ENCODE measurements at regions not wholly inside any gene's neighbourhood (a gene's known extent, or its start where the extent isn't known, plus 50 kb on each side); places are given as distances from the start of the nearest gene placed in this dataset.

DNA sequence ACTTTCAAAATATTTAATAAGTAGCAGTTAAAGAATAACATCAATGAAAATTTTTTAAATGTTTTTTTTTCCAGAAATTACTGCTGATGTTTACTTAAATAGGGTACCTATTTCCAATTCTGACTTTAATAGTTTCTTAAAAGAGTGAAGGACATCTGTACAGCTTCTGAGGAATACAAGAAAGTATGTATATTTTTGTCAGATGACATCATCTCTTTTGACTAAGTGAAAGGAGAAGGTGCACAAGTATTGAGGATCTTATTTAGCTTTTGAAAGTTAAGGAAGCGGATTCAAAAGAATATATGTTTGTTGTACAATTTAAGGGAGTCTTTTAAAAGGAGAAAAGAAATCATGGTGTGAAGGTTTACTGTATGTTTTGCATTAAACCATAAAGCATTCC is 90.0 kb upstream of the SLC35B3 start:
- TF ChIP-seq POLR2AphosphoS5 (IDR thresholded peaks at IDR 0.05; ENCODE audit: low read depth, low read length) (no peak), CTCF (IDR thresholded peaks at IDR 0.05) (no peak)

Data from Panc1 (cell line).